IMR-90 (cell line): ENCODE measurements at regions not wholly inside any gene's neighbourhood (a gene's known extent, or its start where the extent isn't known, plus 50 kb on each side); places are given as distances from the start of the nearest gene placed in this dataset.

Experiments used
- BHLHE40 ChIP-seq: fragments of 150-350 bp; IDR thresholded peaks from 2 replicates; pipeline ENCODE4 v1.6.1; 2016; ENCODE audit warnings: mild to moderate bottlenecking, low read depth, low read length
- CTCF ChIP-seq: conservative IDR thresholded peaks from 2 replicates; pipeline ENCODE4 v1.5.1; 2012; ENCODE audit warnings: mild to moderate bottlenecking, low read depth, low read length, improper control_type of control experiment
- FOS ChIP-seq: fragments of 150-350 bp; IDR thresholded peaks from 2 replicates; pipeline ENCODE4 v1.6.1; 2016; ENCODE audit warnings: low read depth, low read length
- MAFK ChIP-seq: IDR thresholded peaks from 2 replicates; pipeline ENCODE4 v1.6.1; 2012; ENCODE audit warnings: low read depth, low read length, improper control_type of control experiment
- MAZ ChIP-seq: IDR thresholded peaks from 2 replicates; pipeline ENCODE4 v1.6.1; 2012; ENCODE audit warnings: low read depth, mild to moderate bottlenecking, low read length, improper control_type of control experiment, moderate library complexity, borderline replicate concordance
- MXI1 ChIP-seq: IDR thresholded peaks from 2 replicates; pipeline ENCODE4 v1.6.1; 2012; ENCODE audit warnings: low read depth, mild to moderate bottlenecking, low read length, moderate library complexity, borderline replicate concordance
- POLR2A ChIP-seq: IDR thresholded peaks from 2 replicates; pipeline ENCODE4 v1.6.1; 2012; ENCODE audit warnings: mild to moderate bottlenecking, low read depth, low read length
- RAD21 ChIP-seq: IDR thresholded peaks from 2 replicates; pipeline ENCODE4 v1.6.1; 2012; ENCODE audit warnings: low read length, improper control_type of control experiment
- RFX5 ChIP-seq: IDR thresholded peaks from 2 replicates; pipeline ENCODE4 v1.8.0; 2012; ENCODE audit warnings: low read depth, mild to moderate bottlenecking, low read length, moderate library complexity
- USF2 ChIP-seq: fragments of 150-350 bp; IDR thresholded peaks from 2 replicates; pipeline ENCODE4 v1.6.1; 2017; ENCODE audit warnings: mild to moderate bottlenecking, antibody characterized with exemption, low read length, low read depth

- no peak for TF ChIP-seq CTCF
- no peak for TF ChIP-seq POLR2A
- TF ChIP-seq USF2 = no peak
- no peak for TF ChIP-seq MXI1
- TF ChIP-seq RAD21 = no peak
- TF ChIP-seq MAFK = no peak
- no peak for TF ChIP-seq FOS
- no peak for TF ChIP-seq MAZ
- TF ChIP-seq RFX5 = no peak
- TF ChIP-seq BHLHE40 = no peak
Observed at GRCh38 chr5:143976055-143976454, 164.1 kb downstream of the HMHB1 start.
